Endothelial cell of umbilical vein (primary cell): ENCODE measurements at regions not wholly inside any gene's neighbourhood (a gene's known extent, or its start where the extent isn't known, plus 50 kb on each side); places are given as distances from the start of the nearest gene placed in this dataset.

Experiments
- BruUV-seq: library from RNA; stranded (reverse); fragments of 400-500 nt; replicated peaks from 2 replicates; lab custom pipeline; 2021; lab: Mats Ljungman, UMichigan
- CTCF ChIA-PET: fragments of 300-600, 350-600 bp; sonication (Branson Sonifier 250); formaldehyde crosslinking; loops from one replicate; lab custom pipeline; 2021; ENCODE audit warnings: antibody characterized with exemption, inconsistent platforms; lab: Charles Lee
- POLR2A ChIA-PET: fragments of 300-600, 350-600 bp; sonication (Branson Sonifier 250); formaldehyde crosslinking; loops from one replicate; lab custom pipeline; 2021; ENCODE audit warnings: antibody characterized with exemption, inconsistent platforms; lab: Charles Lee
- DNase-seq: peaks from one replicate; pipeline ENCODE4 v3.0.0-alpha.2; 2011; ENCODE audit warnings: low read depth, low spot score
- FAIRE-seq: peaks from 2 replicates; lab custom pipeline; 2011; peaks lifted over from hg19 to GRCh38; lab: Jason Lieb, UNC
- H2AFZ ChIP-seq: 2 replicates; pipeline ENCODE4 v1.6.0; 2012; ENCODE audit warnings: low read depth, low read length, control low read depth, inconsistent platforms
- H3K27ac ChIP-seq: 2 replicates; pipeline ENCODE4 v1.5.1; 2011; ENCODE audit warnings: low read depth, mild to moderate bottlenecking, control low read depth, low read length, moderate library complexity; ENCODE audit not compliant: insufficient read depth
- H3K27me3 ChIP-seq, 2 experiments: 2 replicates each; pipeline versions ENCODE4 v1.6.0 to v1.6.1; 2011; ENCODE audit warnings: low read length in 2 of 2, mixed read lengths in 1 of 2; ENCODE audit not compliant: control insufficient read depth in 2 of 2, insufficient read depth in 2 of 2
- H3K36me3 ChIP-seq, 2 experiments: 2 replicates in 1 of 2; 3 replicates in 1 of 2; pipeline ENCODE4 v1.5.1; 2011; ENCODE audit warnings: low read length in 2 of 2, mild to moderate bottlenecking in 1 of 2, moderate library complexity in 1 of 2; ENCODE audit not compliant: control insufficient read depth in 2 of 2, insufficient read depth in 2 of 2; ENCODE audit errors: extremely low read depth in 1 of 2
- H3K4me1 ChIP-seq: 3 replicates; pipeline ENCODE4 v1.5.1; 2011; ENCODE audit warnings: mild to moderate bottlenecking, low read length; ENCODE audit not compliant: control insufficient read depth, insufficient read depth; ENCODE audit errors: extremely low read depth
- H3K4me2 ChIP-seq: 2 replicates; pipeline ENCODE4 v1.6.1; 2011; ENCODE audit warnings: low read length, control low read depth, mixed read lengths; ENCODE audit not compliant: insufficient read depth
- H3K4me3 ChIP-seq, 3 experiments: fragments of 200-600 bp in 1 of 3; sonication (generic), shearing (Covaris generic) in 1 of 3; replicated peaks in 1 of 3; 2 replicates each; pipeline ENCODE4 v1.5.1; 2011 to 2016; ENCODE audit warnings: control low read depth in 3 of 3, low read length in 3 of 3, mild to moderate bottlenecking in 2 of 3, inconsistent platforms in 1 of 3, low read depth in 1 of 3, moderate library complexity in 1 of 3; ENCODE audit not compliant: insufficient read depth in 1 of 3
- H3K79me2 ChIP-seq: 2 replicates; pipeline ENCODE4 v1.6.0; 2012; ENCODE audit warnings: low read length, inconsistent platforms; ENCODE audit not compliant: control insufficient read depth, insufficient read depth
- H3K9ac ChIP-seq: replicated peaks from 2 replicates; pipeline ENCODE3; 2011; ENCODE audit warnings: low read length, control low read depth; ENCODE audit not compliant: insufficient read depth; ENCODE audit errors: extremely low read depth
- H3K9me1 ChIP-seq: replicated peaks from 3 replicates; pipeline ENCODE4 v1.6.0; 2011; ENCODE audit warnings: mild to moderate bottlenecking, low read length; ENCODE audit not compliant: control insufficient read depth, insufficient read depth; ENCODE audit errors: extremely low read depth
- H3K9me3 ChIP-seq: replicated peaks from 2 replicates; pipeline ENCODE4 v1.5.1; 2012; ENCODE audit warnings: low read length, inconsistent platforms; ENCODE audit not compliant: control insufficient read depth, insufficient read depth
- H4K20me1 ChIP-seq: replicated peaks from 2 replicates; pipeline ENCODE3; 2011; ENCODE audit warnings: mild to moderate bottlenecking, low read length; ENCODE audit not compliant: control insufficient read depth, insufficient read depth; ENCODE audit errors: extremely low read depth
- CTCF ChIP-seq, 2 donors: IDR thresholded peaks; 1 replicate in 1 of 2; 2 replicates in 1 of 2; pipeline ENCODE4 v1.5.1; 2011; ENCODE audit warnings: low read length in 2 of 2, mild to moderate bottlenecking in 2 of 2, moderate library complexity in 2 of 2, control low read depth in 1 of 2, inconsistent platforms in 1 of 2, low read depth in 1 of 2; ENCODE audit not compliant: insufficient read depth in 1 of 2; ENCODE audit errors: extremely low read depth in 1 of 2
- EZH2 ChIP-seq: IDR thresholded peaks from 2 replicates; pipeline ENCODE4 v1.6.1; 2012; ENCODE audit warnings: borderline replicate concordance, low read depth, mild to moderate bottlenecking, moderate library complexity, low read length, inconsistent platforms; ENCODE audit not compliant: severe bottlenecking
- FOS ChIP-seq: IDR thresholded peaks from 2 replicates; pipeline ENCODE4 v1.6.1; 2011; ENCODE audit warnings: mild to moderate bottlenecking, low read length, moderate library complexity, borderline replicate concordance; ENCODE audit not compliant: insufficient read depth
- GATA2 ChIP-seq: IDR thresholded peaks from 2 replicates; pipeline ENCODE4 v1.7.0; 2011; ENCODE audit warnings: low read depth, mild to moderate bottlenecking, moderate library complexity, mixed read lengths, low read length; ENCODE audit not compliant: insufficient read length, insufficient read depth
- JUN ChIP-seq: IDR thresholded peaks from 2 replicates; pipeline ENCODE4 v1.6.1; 2011; ENCODE audit warnings: borderline replicate concordance, low read depth; ENCODE audit not compliant: insufficient read length, insufficient read depth
- MAX ChIP-seq: IDR thresholded peaks from 2 replicates; pipeline ENCODE4 v1.6.1; 2011; ENCODE audit not compliant: insufficient read depth, insufficient read length
- MYC ChIP-seq: IDR thresholded peaks from one replicate; pipeline ENCODE4 v1.6.1; 2011; ENCODE audit warnings: mild to moderate bottlenecking, low read depth, low read length
- POLR2A ChIP-seq: IDR thresholded peaks from 2 replicates; pipeline ENCODE4 v1.6.1; 2012; ENCODE audit warnings: low read depth, mild to moderate bottlenecking, control low read depth, low read length
- POLR2AphosphoS5 ChIP-seq: IDR thresholded peaks from 2 replicates; pipeline ENCODE4 v1.6.1; 2012; ENCODE audit warnings: low read depth, mild to moderate bottlenecking, control low read depth, low read length, moderate library complexity; ENCODE audit not compliant: insufficient read depth
- dilution Hi-C: fragments of 300-500 bp; cut with MboI; formaldehyde crosslinking; loops from one replicate; pipeline ENCODE4 v1.15.0; 2019; ENCODE audit warnings: low sequenced_read_pairs; ENCODE audit not compliant: extremely low pct_ligation_motif_present
- intact Hi-C: fragments of 100-400 bp; cut with micrococcal nuclease; formaldehyde crosslinking; loops from one replicate; pipeline ENCODE4 v1.10.0; 2022

- no peaks in the 10 kb centered on the region for H4K20me1 ChIP-seq
- CTCF ChIA-PET = no interaction called here
Measured at GRCh38 chr19:34590228-34590627, 86.7 kb downstream of the SCGB2B2 start.

More at GRCh38 chr19:34590228-34590627, 86.7 kb downstream of the SCGB2B2 start:
- no peak overlapping the region for H3K27ac ChIP-seq
- H3K9me1 ChIP-seq = no peaks in the 10 kb centered on the region
- H3K9me3 ChIP-seq = no peaks in the 10 kb centered on the region
- H3K79me2 ChIP-seq = no peaks in the 10 kb centered on the region
- BruUV-seq = no TSS peak
- dilution Hi-C loops = no loop called here
- DNase-seq (no peak), FAIRE-seq (no peak)
- no peak overlapping the region for H2AFZ ChIP-seq
- POLR2A ChIA-PET = no interaction called here
- H3K4me2 ChIP-seq = no peak overlapping the region
- no peak for TF ChIP-seq CTCF (IDR thresholded peaks at IDR 0.05; ENCODE audit: extremely low read depth in 1 of 2, insufficient read depth in 1 of 2, low read depth in 1 of 2, low read length in 2 of 2)
- TF ChIP-seq POLR2AphosphoS5 = no peak
- TF ChIP-seq JUN = no peak
- no peak for TF ChIP-seq FOS
- TF ChIP-seq GATA2 = no peak
- no peak for TF ChIP-seq POLR2A
- TF ChIP-seq MYC = no peak
- TF ChIP-seq MAX = no peak
- no peak for TF ChIP-seq EZH2
- no peak overlapping the region for H3K9ac ChIP-seq
- intact Hi-C loops = no loop called here
- H3K4me3 ChIP-seq = no peak overlapping the region
- H3K36me3 ChIP-seq = no peaks in the 10 kb centered on the region
- H3K27me3 ChIP-seq = no peaks in the 10 kb centered on the region
- peaks cover 3% of the 10 kb centered on the region for H3K4me1 ChIP-seq
